Sciatic nerve (tissue), 2 donors: ENCODE measurements at regions not wholly inside any gene's neighbourhood (a gene's known extent, or its start where the extent isn't known, plus 50 kb on each side); places are given as distances from the start of the nearest gene placed in this dataset.

Experiments
- ATAC-seq: fragments of 200-7000 bp; cut with Tn5 transposase; one replicate; pipeline ENCODE4 v1.9.1; 2020; ENCODE audit warnings: mild to moderate bottlenecking, moderate library complexity
- DNase-seq: peaks from one replicate; pipeline ENCODE4 v3.0.0-alpha.2; 2020; ENCODE audit warnings: low spot score
- intact Hi-C: fragments of 100-400 bp; cut with DNase I; formaldehyde crosslinking; loops from one replicate; pipeline ENCODE4 v1.14.2; 2022
- donor health status: DM: no; HTN: no; CAD: no.
- donor health status: DM: no; HTN: no; CAD: no.

- DNase-seq, result no peak
- no peak for ATAC-seq
- intact Hi-C loops, result no loop called here
These were observed 142.2 kb upstream of the PRLR start for GRCh38 chr5:35372482-35372881.

GRCh38 chr5:35371951-35372426 lies 141.7 kb upstream of the PRLR start:
- ATAC-seq (no peak), DNase-seq (no peak)
- intact Hi-C loops, result no loop called here

GRCh38 chr5:35370871-35371270 lies 140.6 kb upstream of the PRLR start:
- ATAC-seq, result no peak
- intact Hi-C loops, result no loop called here
- no peak for DNase-seq

- DNase-seq, result no peak
- intact Hi-C loops, result no loop called here
- no peak for ATAC-seq
These were observed 139.9 kb upstream of the PRLR start for GRCh38 chr5:35369965-35370790.

GRCh38 chr5:35367526-35367925 lies 137.2 kb upstream of the PRLR start:
- ATAC-seq (no peak), DNase-seq (no peak)
- intact Hi-C loops, result no loop called here

GRCh38 chr5:35365758-35366157 lies 135.5 kb upstream of the PRLR start:
- DNase-seq, result no peak
- intact Hi-C loops, result no loop called here
- no peak for ATAC-seq

- ATAC-seq (peak; percentile 58), DNase-seq (no peak)
- intact Hi-C loops, result no loop called here
These were observed 134.1 kb upstream of the PRLR start for GRCh38 chr5:35364350-35364749.

GRCh38 chr5:35363387-35363965 lies 133.2 kb upstream of the PRLR start:
- peak; percentile 51 for ATAC-seq
- intact Hi-C loops, result no loop called here

GRCh38 chr5:35362772-35363171 lies 132.5 kb upstream of the PRLR start:
- no peak for ATAC-seq
- intact Hi-C loops, result no loop called here
- no peak for DNase-seq

More at GRCh38 chr5:35363387-35363965, 133.2 kb upstream of the PRLR start:
- no peak for DNase-seq

GRCh38 chr5:35360671-35361070 lies 130.4 kb upstream of the PRLR start:
- no peak for ATAC-seq
- no peak for DNase-seq
- intact Hi-C loops, result no loop called here

GRCh38 chr5:35359859-35360258 lies 129.6 kb upstream of the PRLR start:
- no peak for ATAC-seq
- intact Hi-C loops, result no loop called here
- no peak for DNase-seq

- ATAC-seq (no peak), DNase-seq (no peak)
- intact Hi-C loops, result no loop called here
These were observed 127.7 kb upstream of the PRLR start for GRCh38 chr5:35357973-35358372.

- no peak for ATAC-seq
- intact Hi-C loops, result no loop called here
These were observed 126.4 kb upstream of the PRLR start for GRCh38 chr5:35356725-35357124.

GRCh38 chr5:35354751-35355150 lies 124.5 kb upstream of the PRLR start:
- intact Hi-C loops, result no loop called here
- no peak for DNase-seq

More at GRCh38 chr5:35356725-35357124, 126.4 kb upstream of the PRLR start:
- DNase-seq, result no peak

GRCh38 chr5:35345222-35345621 lies 114.9 kb upstream of the PRLR start:
- DNase-seq (no peak), ATAC-seq (no peak)
- intact Hi-C loops, result no loop called here

More at GRCh38 chr5:35354751-35355150, 124.5 kb upstream of the PRLR start:
- peak; percentile 78 for ATAC-seq

- ATAC-seq, result no peak
- no peak for DNase-seq
- intact Hi-C loops, result no loop called here
These were observed 112.4 kb upstream of the PRLR start for GRCh38 chr5:35342664-35343063.

- intact Hi-C loops, result no loop called here
- no peak for DNase-seq
These were observed 110.9 kb upstream of the PRLR start for GRCh38 chr5:35341189-35341588.

GRCh38 chr5:35339616-35340100 lies 109.4 kb upstream of the PRLR start:
- DNase-seq (no peak), ATAC-seq (no peak)
- intact Hi-C loops, result no loop called here

More at GRCh38 chr5:35341189-35341588, 110.9 kb upstream of the PRLR start:
- ATAC-seq, result no peak

- DNase-seq (no peak), ATAC-seq (no peak)
- intact Hi-C loops, result no loop called here
These were observed 108.7 kb upstream of the PRLR start for GRCh38 chr5:35339006-35339405.

GRCh38 chr5:35338157-35338453 lies 107.8 kb upstream of the PRLR start:
- no peak for ATAC-seq
- intact Hi-C loops, result no loop called here
- no peak for DNase-seq
